ENCODE measurements at regions not wholly inside any gene's neighbourhood (a gene's known extent, or its start where the extent isn't known, plus 50 kb on each side); places are given as distances from the start of the nearest gene placed in this dataset.
"Not testable (repeated sequence)": the region's sequence is repeated elsewhere in the genome, so short reads cannot be mapped to it uniquely, and the experiment has no call there.

DNA sequence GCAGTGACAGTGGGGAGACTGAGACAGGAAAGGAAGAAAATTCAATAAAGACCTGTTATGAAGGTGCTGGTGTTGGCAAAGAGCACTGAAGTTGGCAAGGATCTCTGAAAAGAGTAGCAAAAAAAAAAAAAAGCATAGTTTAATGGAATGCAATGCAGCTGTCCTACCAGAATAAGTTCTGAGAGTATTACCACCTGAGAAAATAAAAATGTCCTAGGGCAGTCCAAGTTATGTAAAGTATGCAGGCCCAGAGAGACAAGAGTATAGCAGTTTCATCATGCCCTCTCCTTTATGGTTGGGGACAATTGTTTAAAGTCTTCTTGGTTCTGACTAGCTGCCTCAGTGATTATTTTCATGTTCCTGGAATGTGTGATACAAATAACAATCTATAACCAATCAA, 1092.8 kb downstream of the SORCS3 start:
- H3K27ac ChIP-seq (ENCODE audit: low read depth, low read length) = no peak overlapping the region
- no peak overlapping the region for H2BK120ac ChIP-seq (ENCODE audit: insufficient read depth, low read length, poor library complexity)
- H2AFZ ChIP-seq (ENCODE audit: insufficient read depth, low read length, poor library complexity) = no peak overlapping the region
- no peaks in the 10 kb centered on the region for H3K36me3 ChIP-seq (ENCODE audit: control insufficient read depth in 1 of 2, insufficient read depth in 2 of 2, low read length in 2 of 2)
- H3K23ac ChIP-seq (ENCODE audit: low read length) = no peak overlapping the region
- H4K8ac ChIP-seq (ENCODE audit: low read depth, low read length) = no peak overlapping the region
- H3K79me1 ChIP-seq (ENCODE audit: low read length) = no peaks in the 10 kb centered on the region
- H3K4me3 ChIP-seq (ENCODE audit: low read depth, low read length) = no peak overlapping the region
- H4K12ac ChIP-seq (ENCODE audit: low read depth, low read length) = no peak overlapping the region
- no peak overlapping the region for H4K91ac ChIP-seq (ENCODE audit: low read depth, low read length)
- DNase-seq = no peak
- H3K27me3 ChIP-seq (ENCODE audit: insufficient read depth, low read length) = no peaks in the 10 kb centered on the region
- no peak overlapping the region for H3K14ac ChIP-seq (ENCODE audit: low read length)
- H3K79me2 ChIP-seq (ENCODE audit: control insufficient read depth, insufficient read depth, low read length, poor library complexity) = no peaks in the 10 kb centered on the region
- no peak overlapping the region for H3K4me2 ChIP-seq (ENCODE audit: low read length)
- H2BK12ac ChIP-seq (ENCODE audit: low read length) = no peak overlapping the region
- no peak overlapping the region for H3K9ac ChIP-seq (ENCODE audit: low read length)
- no peaks in the 10 kb centered on the region for H3K9me3 ChIP-seq (ENCODE audit: insufficient read depth, low read depth, low read length)
- H2BK5ac ChIP-seq (ENCODE audit: low read depth, low read length, poor library complexity) = no peak overlapping the region
- no peak overlapping the region for H2AK5ac ChIP-seq (ENCODE audit: low read length)
- H3K4ac ChIP-seq (ENCODE audit: low read depth, low read length) = no peak overlapping the region
- H3K18ac ChIP-seq (ENCODE audit: low read length) = no peak overlapping the region
- no peaks in the 10 kb centered on the region for H3K4me1 ChIP-seq (ENCODE audit: control insufficient read depth in 1 of 2, insufficient read depth in 2 of 2, low read length in 2 of 2)

DNA sequence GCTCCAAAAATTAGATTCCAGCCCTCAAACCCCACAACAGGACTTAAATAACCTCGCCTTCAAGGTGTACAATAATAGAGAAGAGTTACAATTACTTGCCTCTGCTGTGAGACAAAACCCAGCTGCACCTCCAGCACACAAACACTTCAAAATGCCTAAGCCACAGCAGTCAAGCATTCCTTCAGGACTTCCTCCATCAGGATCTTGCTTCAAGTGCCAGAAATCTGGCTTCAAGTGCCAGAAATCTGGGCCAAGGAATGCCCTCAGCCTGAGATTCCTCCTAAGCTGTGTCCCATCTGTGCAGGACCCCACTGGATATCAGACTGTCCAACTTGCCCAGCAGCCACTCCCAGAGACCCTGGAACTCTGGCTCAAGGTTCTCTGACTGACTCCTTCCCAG, 1088.3 kb downstream of the SORCS3 start:
- no peak overlapping the region for H3K23ac ChIP-seq (ENCODE audit: low read length)
- H3K4me2 ChIP-seq (ENCODE audit: low read length) = no peak overlapping the region
- H4K8ac ChIP-seq (ENCODE audit: low read depth, low read length) = no peak overlapping the region
- no peak overlapping the region for H4K91ac ChIP-seq (ENCODE audit: low read depth, low read length)
- H3K9ac ChIP-seq (ENCODE audit: low read length) = no peak overlapping the region
- no peak overlapping the region for H3K18ac ChIP-seq (ENCODE audit: low read length)
- no peaks in the 10 kb centered on the region for H3K27me3 ChIP-seq (ENCODE audit: insufficient read depth, low read length)
- no peak overlapping the region for H2AK5ac ChIP-seq (ENCODE audit: low read length)
- H3K79me1 ChIP-seq (ENCODE audit: low read length) = no peaks in the 10 kb centered on the region
- no peak overlapping the region for H2BK5ac ChIP-seq (ENCODE audit: low read depth, low read length, poor library complexity)
- H2BK120ac ChIP-seq (ENCODE audit: insufficient read depth, low read length, poor library complexity) = no peak overlapping the region
- no peaks in the 10 kb centered on the region for H3K79me2 ChIP-seq (ENCODE audit: control insufficient read depth, insufficient read depth, low read length, poor library complexity)
- no peak overlapping the region for H4K12ac ChIP-seq (ENCODE audit: low read depth, low read length)
- H3K4ac ChIP-seq (ENCODE audit: low read depth, low read length) = no peak overlapping the region
- no peaks in the 10 kb centered on the region for H3K9me3 ChIP-seq (ENCODE audit: insufficient read depth, low read depth, low read length)
- no peak overlapping the region for H3K27ac ChIP-seq (ENCODE audit: low read depth, low read length)
- WGBS (ENCODE audit: extremely low coverage, insufficient coverage, insufficient read length) = no CpG with 5 or more reads among the region's 1 CpG
- no peak for DNase-seq
- H3K14ac ChIP-seq (ENCODE audit: low read length) = no peak overlapping the region
- H2BK12ac ChIP-seq (ENCODE audit: low read length) = no peak overlapping the region
- H3K36me3 ChIP-seq (ENCODE audit: control insufficient read depth in 1 of 2, insufficient read depth in 2 of 2, low read length in 2 of 2) = no peaks in the 10 kb centered on the region
- H3K4me3 ChIP-seq (ENCODE audit: low read depth, low read length) = no peak overlapping the region
- no peaks in the 10 kb centered on the region for H3K4me1 ChIP-seq (ENCODE audit: control insufficient read depth in 1 of 2, insufficient read depth in 2 of 2, low read length in 2 of 2)
- no peak overlapping the region for H2AFZ ChIP-seq (ENCODE audit: insufficient read depth, low read length, poor library complexity)

- H3K4me2 ChIP-seq (ENCODE audit: low read length); H3K18ac ChIP-seq (ENCODE audit: low read length); H3K36me3 ChIP-seq (ENCODE audit: control insufficient read depth in 1 of 2, insufficient read depth in 2 of 2, low read length in 2 of 2); H3K79me1 ChIP-seq (ENCODE audit: low read length); H2BK12ac ChIP-seq (ENCODE audit: low read length); H3K14ac ChIP-seq (ENCODE audit: low read length); H3K4me3 ChIP-seq (ENCODE audit: low read depth, low read length); H4K12ac ChIP-seq (ENCODE audit: low read depth, low read length); H4K8ac ChIP-seq (ENCODE audit: low read depth, low read length); H3K79me2 ChIP-seq (ENCODE audit: control insufficient read depth, insufficient read depth, low read length, poor library complexity); H3K27me3 ChIP-seq (ENCODE audit: insufficient read depth, low read length); H2AFZ ChIP-seq (ENCODE audit: insufficient read depth, low read length, poor library complexity); H3K4ac ChIP-seq (ENCODE audit: low read depth, low read length); H3K27ac ChIP-seq (ENCODE audit: low read depth, low read length); DNase-seq; H3K9me3 ChIP-seq (ENCODE audit: insufficient read depth, low read depth, low read length); H2BK120ac ChIP-seq (ENCODE audit: insufficient read depth, low read length, poor library complexity); H2AK5ac ChIP-seq (ENCODE audit: low read length); H4K91ac ChIP-seq (ENCODE audit: low read depth, low read length); H3K9ac ChIP-seq (ENCODE audit: low read length); H3K23ac ChIP-seq (ENCODE audit: low read length); H3K4me1 ChIP-seq (ENCODE audit: control insufficient read depth in 1 of 2, insufficient read depth in 2 of 2, low read length in 2 of 2); H2BK5ac ChIP-seq (ENCODE audit: low read depth, low read length, poor library complexity): not testable (repeated sequence)
- no CpG with 5 or more reads among the region's 2 CpGs for WGBS (ENCODE audit: extremely low coverage, insufficient coverage, insufficient read length)
Observed at GRCh38 chr10:105727586-105727985, 1086.5 kb downstream of the SORCS3 start.

DNA sequence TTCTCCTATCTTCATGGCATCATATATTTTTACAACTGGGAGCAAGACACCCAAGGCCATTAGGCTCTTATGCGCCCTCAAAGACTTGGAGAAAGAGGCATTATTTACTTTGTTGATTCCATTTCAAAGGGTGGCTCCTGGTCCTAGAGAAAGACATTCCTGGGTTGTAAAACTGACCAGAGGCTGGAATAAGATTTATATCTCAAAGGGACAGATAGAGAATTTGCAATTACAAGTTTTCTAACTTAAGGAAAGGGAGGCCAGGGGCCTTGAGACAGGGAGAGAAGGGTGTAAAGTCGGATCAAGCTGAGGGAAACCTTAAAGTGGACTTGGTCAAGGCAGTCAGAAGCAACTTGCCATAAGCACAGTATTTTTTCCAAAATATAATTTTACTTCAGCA, 1086.0 kb downstream of the SORCS3 start:
- H2AFZ ChIP-seq (ENCODE audit: insufficient read depth, low read length, poor library complexity) = no peak overlapping the region
- no peak for DNase-seq
- no peak overlapping the region for H2BK12ac ChIP-seq (ENCODE audit: low read length)
- H4K91ac ChIP-seq (ENCODE audit: low read depth, low read length) = no peak overlapping the region
- no peak overlapping the region for H2BK120ac ChIP-seq (ENCODE audit: insufficient read depth, low read length, poor library complexity)
- no peaks in the 10 kb centered on the region for H3K36me3 ChIP-seq (ENCODE audit: control insufficient read depth in 1 of 2, insufficient read depth in 2 of 2, low read length in 2 of 2)
- H3K79me2 ChIP-seq (ENCODE audit: control insufficient read depth, insufficient read depth, low read length, poor library complexity) = no peaks in the 10 kb centered on the region
- no peak overlapping the region for H2AK5ac ChIP-seq (ENCODE audit: low read length)
- H2BK5ac ChIP-seq (ENCODE audit: low read depth, low read length, poor library complexity) = no peak overlapping the region
- H3K27ac ChIP-seq (ENCODE audit: low read depth, low read length) = no peak overlapping the region
- no peak overlapping the region for H3K4me3 ChIP-seq (ENCODE audit: low read depth, low read length)
- H3K9ac ChIP-seq (ENCODE audit: low read length) = no peak overlapping the region
- no peaks in the 10 kb centered on the region for H3K79me1 ChIP-seq (ENCODE audit: low read length)
- no peak overlapping the region for H4K12ac ChIP-seq (ENCODE audit: low read depth, low read length)
- no CpG with 5 or more reads among the region's 2 CpGs for WGBS (ENCODE audit: extremely low coverage, insufficient coverage, insufficient read length)
- no peaks in the 10 kb centered on the region for H3K27me3 ChIP-seq (ENCODE audit: insufficient read depth, low read length)
- no peak overlapping the region for H4K8ac ChIP-seq (ENCODE audit: low read depth, low read length)
- no peak overlapping the region for H3K23ac ChIP-seq (ENCODE audit: low read length)
- no peak overlapping the region for H3K4ac ChIP-seq (ENCODE audit: low read depth, low read length)
- no peak overlapping the region for H3K14ac ChIP-seq (ENCODE audit: low read length)
- H3K4me2 ChIP-seq (ENCODE audit: low read length) = no peak overlapping the region
- no peaks in the 10 kb centered on the region for H3K4me1 ChIP-seq (ENCODE audit: control insufficient read depth in 1 of 2, insufficient read depth in 2 of 2, low read length in 2 of 2)
- H3K18ac ChIP-seq (ENCODE audit: low read length) = no peak overlapping the region
- H3K9me3 ChIP-seq (ENCODE audit: insufficient read depth, low read depth, low read length) = no peaks in the 10 kb centered on the region

GRCh38 chr10:105726149-105726548, 1085.1 kb downstream of the SORCS3 start:
- H3K14ac ChIP-seq (ENCODE audit: low read length) = no peak overlapping the region
- H4K91ac ChIP-seq (ENCODE audit: low read depth, low read length) = no peak overlapping the region
- H3K4me1 ChIP-seq (ENCODE audit: control insufficient read depth in 1 of 2, insufficient read depth in 2 of 2, low read length in 2 of 2) = no peaks in the 10 kb centered on the region
- no peak overlapping the region for H2BK12ac ChIP-seq (ENCODE audit: low read length)
- no peak overlapping the region for H2BK5ac ChIP-seq (ENCODE audit: low read depth, low read length, poor library complexity)
- no peak overlapping the region for H3K9ac ChIP-seq (ENCODE audit: low read length)
- H2AFZ ChIP-seq (ENCODE audit: insufficient read depth, low read length, poor library complexity) = no peak overlapping the region
- no peak overlapping the region for H2BK120ac ChIP-seq (ENCODE audit: insufficient read depth, low read length, poor library complexity)
- H3K27ac ChIP-seq (ENCODE audit: low read depth, low read length) = no peak overlapping the region
- H3K79me2 ChIP-seq (ENCODE audit: control insufficient read depth, insufficient read depth, low read length, poor library complexity) = no peaks in the 10 kb centered on the region
- H3K9me3 ChIP-seq (ENCODE audit: insufficient read depth, low read depth, low read length) = no peaks in the 10 kb centered on the region
- no peaks in the 10 kb centered on the region for H3K27me3 ChIP-seq (ENCODE audit: insufficient read depth, low read length)
- H3K18ac ChIP-seq (ENCODE audit: low read length) = no peak overlapping the region
- no peak overlapping the region for H4K12ac ChIP-seq (ENCODE audit: low read depth, low read length)
- no peaks in the 10 kb centered on the region for H3K36me3 ChIP-seq (ENCODE audit: control insufficient read depth in 1 of 2, insufficient read depth in 2 of 2, low read length in 2 of 2)
- DNase-seq = no peak
- H3K4me2 ChIP-seq (ENCODE audit: low read length) = no peak overlapping the region
- no peak overlapping the region for H2AK5ac ChIP-seq (ENCODE audit: low read length)
- no peak overlapping the region for H3K4ac ChIP-seq (ENCODE audit: low read depth, low read length)
- H4K8ac ChIP-seq (ENCODE audit: low read depth, low read length) = no peak overlapping the region
- WGBS (ENCODE audit: extremely low coverage, insufficient coverage, insufficient read length) = no CpG with 5 or more reads among the region's 3 CpGs
- H3K79me1 ChIP-seq (ENCODE audit: low read length) = no peaks in the 10 kb centered on the region
- no peak overlapping the region for H3K23ac ChIP-seq (ENCODE audit: low read length)
- no peak overlapping the region for H3K4me3 ChIP-seq (ENCODE audit: low read depth, low read length)

All from trophoblast cell (in vitro differentiated cells and primary cell).